ENCODE measurements at regions not wholly inside any gene's neighbourhood (a gene's known extent, or its start where the extent isn't known, plus 50 kb on each side); places are given as distances from the start of the nearest gene placed in this dataset.
"Not testable (repeated sequence)": the region's sequence is repeated elsewhere in the genome, so short reads cannot be mapped to it uniquely, and the experiment has no call there.

GRCh38 chr6:4725136-4725760 is 51.0 kb upstream of the CDYL start:
- H3K4me3 ChIP-seq (ENCODE audit: low read length); ATAC-seq; H3K27me3 ChIP-seq (ENCODE audit: control insufficient read depth, insufficient read depth); H3K4me1 ChIP-seq (ENCODE audit: control insufficient read depth, insufficient read depth, low read length); DNase-seq; intact Hi-C loops (cut with DNase I); H3K27ac ChIP-seq (ENCODE audit: low read length); H3K9me3 ChIP-seq (ENCODE audit: control insufficient read depth, low read length): not testable (repeated sequence)
- 96% methylated on average over 36 of the region's 36 CpGs for WGBS

- H3K27ac ChIP-seq (ENCODE audit: low read length); H3K4me1 ChIP-seq (ENCODE audit: control insufficient read depth, insufficient read depth, low read length); ATAC-seq; H3K4me3 ChIP-seq (ENCODE audit: low read length); H3K27me3 ChIP-seq (ENCODE audit: control insufficient read depth, insufficient read depth); H3K9me3 ChIP-seq (ENCODE audit: control insufficient read depth, low read length); DNase-seq; intact Hi-C loops (cut with DNase I): not testable (repeated sequence)
- 91% methylated on average over 7 of the region's 7 CpGs for WGBS
Measured at GRCh38 chr6:4724727-4725126, 51.5 kb upstream of the CDYL start.

GRCh38 chr6:4723383-4723782 is 52.8 kb upstream of the CDYL start:
- intact Hi-C loops (cut with DNase I): no loop called here
- DNase-seq: no peak
- no peaks in the 10 kb centered on the region for H3K9me3 ChIP-seq (ENCODE audit: control insufficient read depth, low read length)
- no peaks in the 10 kb centered on the region for H3K27me3 ChIP-seq (ENCODE audit: control insufficient read depth, insufficient read depth)
- ATAC-seq: no peak
- WGBS: 57% methylated on average over 6 of the region's 6 CpGs
- no peak overlapping the region for H3K27ac ChIP-seq (ENCODE audit: low read length)
- no peak overlapping the region for H3K4me3 ChIP-seq (ENCODE audit: low read length)
- no peaks in the 10 kb centered on the region for H3K4me1 ChIP-seq (ENCODE audit: control insufficient read depth, insufficient read depth, low read length)

GRCh38 chr6:4721368-4721767 is 54.8 kb upstream of the CDYL start:
- DNase-seq; H3K27ac ChIP-seq (ENCODE audit: low read length); H3K27me3 ChIP-seq (ENCODE audit: control insufficient read depth, insufficient read depth); intact Hi-C loops (cut with DNase I); H3K4me1 ChIP-seq (ENCODE audit: control insufficient read depth, insufficient read depth, low read length); H3K4me3 ChIP-seq (ENCODE audit: low read length); H3K9me3 ChIP-seq (ENCODE audit: control insufficient read depth, low read length); ATAC-seq: not testable (repeated sequence)
- 82% methylated on average over 4 of the region's 4 CpGs for WGBS

GRCh38 chr6:4719491-4719890 is 56.7 kb upstream of the CDYL start:
- no peak overlapping the region for H3K27ac ChIP-seq (ENCODE audit: low read length)
- no peaks in the 10 kb centered on the region for H3K27me3 ChIP-seq (ENCODE audit: control insufficient read depth, insufficient read depth)
- no peaks in the 10 kb centered on the region for H3K4me1 ChIP-seq (ENCODE audit: control insufficient read depth, insufficient read depth, low read length)
- ATAC-seq: no peak
- whole genome bisulfite sequencing: 36% methylated on average over 1 of the region's 1 CpG
- H3K9me3 ChIP-seq (ENCODE audit: control insufficient read depth, low read length): no peaks in the 10 kb centered on the region
- no peak overlapping the region for H3K4me3 ChIP-seq (ENCODE audit: low read length)
- intact Hi-C loops (cut with DNase I): no loop called here
- DNase-seq: no peak

- DNase-seq (no peak), ATAC-seq (no peak)
- Histone ChIP-seq H3K4me1 (ENCODE audit: control insufficient read depth, insufficient read depth, low read length) (no peaks in the 10 kb centered on the region), H3K4me3 (ENCODE audit: low read length) (no peak overlapping the region), H3K27me3 (ENCODE audit: control insufficient read depth, insufficient read depth) (no peaks in the 10 kb centered on the region), H3K27ac (ENCODE audit: low read length) (no peak overlapping the region), H3K9me3 (ENCODE audit: control insufficient read depth, low read length) (no peaks in the 10 kb centered on the region)
- 90% methylated on average over 3 of the region's 3 CpGs for WGBS
- intact Hi-C loops (cut with DNase I): no loop called here
Measured at GRCh38 chr6:4717856-4718255, 58.3 kb upstream of the CDYL start.

- no peaks in the 10 kb centered on the region for H3K9me3 ChIP-seq (ENCODE audit: control insufficient read depth, low read length)
- H3K4me1 ChIP-seq (ENCODE audit: control insufficient read depth, insufficient read depth, low read length): no peaks in the 10 kb centered on the region
- intact Hi-C loops (cut with DNase I): no loop called here
- no peaks in the 10 kb centered on the region for H3K27me3 ChIP-seq (ENCODE audit: control insufficient read depth, insufficient read depth)
- H3K27ac ChIP-seq (ENCODE audit: low read length): no peak overlapping the region
- DNase-seq (no peak), ATAC-seq (no peak)
- 85% methylated on average over 4 of the region's 4 CpGs for WGBS
- no peak overlapping the region for H3K4me3 ChIP-seq (ENCODE audit: low read length)
Measured at GRCh38 chr6:4717124-4717523, 59.1 kb upstream of the CDYL start.

- Histone ChIP-seq H3K4me3 (ENCODE audit: low read length) (no peak overlapping the region), H3K4me1 (ENCODE audit: control insufficient read depth, insufficient read depth, low read length) (no peaks in the 10 kb centered on the region), H3K27ac (ENCODE audit: low read length) (no peak overlapping the region), H3K9me3 (ENCODE audit: control insufficient read depth, low read length) (no peaks in the 10 kb centered on the region), H3K27me3 (ENCODE audit: control insufficient read depth, insufficient read depth) (no peaks in the 10 kb centered on the region)
- intact Hi-C loops (cut with DNase I): no loop called here
- no peak for DNase-seq
- no peak for ATAC-seq
- WGBS: 87% methylated on average over 8 of the region's 8 CpGs
Measured at GRCh38 chr6:4714961-4715501, 61.2 kb upstream of the CDYL start.

- ATAC-seq (no peak), DNase-seq (no peak)
- intact Hi-C loops (cut with DNase I): no loop called here
- H3K9me3 ChIP-seq (ENCODE audit: control insufficient read depth, low read length): no peaks in the 10 kb centered on the region
- H3K27me3 ChIP-seq (ENCODE audit: control insufficient read depth, insufficient read depth): no peaks in the 10 kb centered on the region
- no peaks in the 10 kb centered on the region for H3K4me1 ChIP-seq (ENCODE audit: control insufficient read depth, insufficient read depth, low read length)
- 92% methylated on average over 9 of the region's 9 CpGs for WGBS
- H3K4me3 ChIP-seq (ENCODE audit: low read length): no peak overlapping the region
- H3K27ac ChIP-seq (ENCODE audit: low read length): no peak overlapping the region
Measured at GRCh38 chr6:4712291-4712690, 63.9 kb upstream of the CDYL start.

- ATAC-seq (no peak), DNase-seq (no peak)
- no peaks in the 10 kb centered on the region for H3K27me3 ChIP-seq (ENCODE audit: control insufficient read depth, insufficient read depth)
- no peak overlapping the region for H3K4me3 ChIP-seq (ENCODE audit: low read length)
- H3K9me3 ChIP-seq (ENCODE audit: control insufficient read depth, low read length): no peaks in the 10 kb centered on the region
- intact Hi-C loops (cut with DNase I): no loop called here
- H3K27ac ChIP-seq (ENCODE audit: low read length): no peak overlapping the region
- no peaks in the 10 kb centered on the region for H3K4me1 ChIP-seq (ENCODE audit: control insufficient read depth, insufficient read depth, low read length)
- WGBS: 94% methylated on average over 3 of the region's 3 CpGs
Measured at GRCh38 chr6:4707011-4707410, 69.2 kb upstream of the CDYL start.

- Histone ChIP-seq H3K4me3 (ENCODE audit: low read length) (no peak overlapping the region), H3K9me3 (ENCODE audit: control insufficient read depth, low read length) (no peaks in the 10 kb centered on the region), H3K27ac (ENCODE audit: low read length) (no peak overlapping the region), H3K27me3 (ENCODE audit: control insufficient read depth, insufficient read depth) (no peaks in the 10 kb centered on the region), H3K4me1 (ENCODE audit: control insufficient read depth, insufficient read depth, low read length) (no peaks in the 10 kb centered on the region)
- intact Hi-C loops (cut with DNase I): no loop called here
- no peak for ATAC-seq
- DNase-seq: no peak
- WGBS: 80% methylated on average over 5 of the region's 5 CpGs
Measured at GRCh38 chr6:4705809-4706208, 70.4 kb upstream of the CDYL start.

GRCh38 chr6:4703382-4703781 is 72.8 kb upstream of the CDYL start:
- ATAC-seq (no peak), DNase-seq (no peak)
- H3K27me3 ChIP-seq (ENCODE audit: control insufficient read depth, insufficient read depth): no peaks in the 10 kb centered on the region
- intact Hi-C loops (cut with DNase I): no loop called here
- WGBS: 58% methylated on average over 3 of the region's 3 CpGs
- no peaks in the 10 kb centered on the region for H3K9me3 ChIP-seq (ENCODE audit: control insufficient read depth, low read length)
- no peak overlapping the region for H3K27ac ChIP-seq (ENCODE audit: low read length)
- no peak overlapping the region for H3K4me3 ChIP-seq (ENCODE audit: low read length)
- H3K4me1 ChIP-seq (ENCODE audit: control insufficient read depth, insufficient read depth, low read length): no peaks in the 10 kb centered on the region

All from right cardiac atrium (tissue), 5 donors.